Stimulated activated CD4-positive, alpha-beta T cell treated with anti-CD3 and anti-CD28 coated beads, Interleukin-15, amount 100 ng/mL, for 24 hours (primary cell): ENCODE measurements at regions not wholly inside any gene's neighbourhood (a gene's known extent, or its start where the extent isn't known, plus 50 kb on each side); places are given as distances from the start of the nearest gene placed in this dataset.
"Not testable (repeated sequence)": the region's sequence is repeated elsewhere in the genome, so short reads cannot be mapped to it uniquely, and the experiment has no call there.

ENCODE experiments used
- DNase-seq: peaks from one replicate; pipeline ENCODE4 v3.0.0-alpha.2; 2020

- DNase-seq, result no peak
These were observed 251.5 kb downstream of the MID1IP1 start for GRCh38 chrX:39052751-39053150.

- no peak for DNase-seq
These were observed 257.5 kb downstream of the MID1IP1 start for GRCh38 chrX:39058724-39059123.

- no peak for DNase-seq
These were observed 258.6 kb downstream of the MID1IP1 start for GRCh38 chrX:39059866-39060265.

- no peak for DNase-seq
These were observed 261.8 kb downstream of the MID1IP1 start for GRCh38 chrX:39063037-39063436.

GRCh38 chrX:39063702-39064101, 262.4 kb downstream of the MID1IP1 start:
- no peak for DNase-seq

- no peak for DNase-seq
These were observed 264.0 kb downstream of the MID1IP1 start for GRCh38 chrX:39065051-39065871.

- DNase-seq, result no peak
These were observed 266.6 kb downstream of the MID1IP1 start for GRCh38 chrX:39067866-39068265.

- DNase-seq, result not testable (repeated sequence)
These were observed 267.4 kb downstream of the MID1IP1 start for GRCh38 chrX:39068634-39069033.

GRCh38 chrX:39070009-39070408, 268.8 kb downstream of the MID1IP1 start:
- DNase-seq, result no peak

GRCh38 chrX:39073131-39073530, 271.9 kb downstream of the MID1IP1 start:
- DNase-seq, result no peak

GRCh38 chrX:39096599-39096998, 295.3 kb downstream of the MID1IP1 start:
- no peak for DNase-seq

- no peak for DNase-seq
These were observed 303.5 kb downstream of the MID1IP1 start for GRCh38 chrX:39104745-39105144.

GRCh38 chrX:39112143-39112542, 310.9 kb downstream of the MID1IP1 start:
- no peak for DNase-seq

- DNase-seq, result no peak
These were observed 313.9 kb downstream of the MID1IP1 start for GRCh38 chrX:39115166-39115565.

- no peak for DNase-seq
These were observed 315.8 kb downstream of the MID1IP1 start for GRCh38 chrX:39117101-39117500.

GRCh38 chrX:39121903-39122302, 320.6 kb downstream of the MID1IP1 start:
- no peak for DNase-seq

- no peak for DNase-seq
These were observed 324.6 kb downstream of the MID1IP1 start for GRCh38 chrX:39125834-39126233.

- DNase-seq, result peak; percentile 35
These were observed 332.7 kb downstream of the MID1IP1 start for GRCh38 chrX:39133971-39134370.

- DNase-seq, result no peak
These were observed 336.2 kb downstream of the MID1IP1 start for GRCh38 chrX:39137363-39137954.

- DNase-seq, result no peak
These were observed 339.3 kb downstream of the MID1IP1 start for GRCh38 chrX:39140581-39140980.

GRCh38 chrX:39144323-39144722, 343.1 kb downstream of the MID1IP1 start:
- no peak for DNase-seq

GRCh38 chrX:39144956-39145355, 343.7 kb downstream of the MID1IP1 start:
- no peak for DNase-seq

GRCh38 chrX:39145859-39146258, 344.6 kb downstream of the MID1IP1 start:
- DNase-seq, result no peak

GRCh38 chrX:39149761-39150160, 348.5 kb downstream of the MID1IP1 start:
- DNase-seq, result peak; percentile 72

GRCh38 chrX:39150220-39150619, 349.0 kb downstream of the MID1IP1 start:
- DNase-seq, result no peak
